Fibroblast of skin of abdomen (primary cell): ENCODE measurements at regions not wholly inside any gene's neighbourhood (a gene's known extent, or its start where the extent isn't known, plus 50 kb on each side); places are given as distances from the start of the nearest gene placed in this dataset.

Experiments used
- DNase-seq: peaks from one replicate; pipeline ENCODE4 v3.0.0-alpha.2; 2013

DNA sequence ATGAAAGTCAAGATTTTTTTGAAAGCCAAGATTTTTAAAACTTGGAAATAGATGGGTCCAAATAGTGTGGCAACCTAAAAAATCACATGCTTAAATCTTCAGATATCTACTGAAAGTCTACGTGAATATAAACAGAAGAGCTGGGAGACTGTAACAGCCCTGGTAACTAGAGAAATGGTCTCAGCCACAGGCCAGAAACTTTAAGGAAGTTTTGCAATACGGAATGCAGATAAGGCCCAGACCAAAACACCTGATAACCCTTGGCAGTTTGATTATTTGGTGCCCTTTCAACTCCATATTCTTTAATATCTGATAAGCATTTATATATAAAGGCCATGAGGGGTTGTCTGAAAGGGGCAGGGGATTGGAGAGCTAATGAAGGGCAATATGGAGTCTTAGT, 537.3 kb upstream of the TGFBR2 start:
- no peak for DNase-seq

- DNase-seq, result no peak
These were observed 533.4 kb upstream of the TGFBR2 start for GRCh38 chr3:30073040-30073439.

GRCh38 chr3:30073622-30074021, 532.8 kb upstream of the TGFBR2 start:
- no peak for DNase-seq

GRCh38 chr3:30075514-30075913, 530.9 kb upstream of the TGFBR2 start:
- DNase-seq, result no peak

GRCh38 chr3:30076899-30077298, 529.5 kb upstream of the TGFBR2 start:
- no peak for DNase-seq

- DNase-seq, result no peak
These were observed 528.7 kb upstream of the TGFBR2 start for GRCh38 chr3:30077746-30078145.

DNA sequence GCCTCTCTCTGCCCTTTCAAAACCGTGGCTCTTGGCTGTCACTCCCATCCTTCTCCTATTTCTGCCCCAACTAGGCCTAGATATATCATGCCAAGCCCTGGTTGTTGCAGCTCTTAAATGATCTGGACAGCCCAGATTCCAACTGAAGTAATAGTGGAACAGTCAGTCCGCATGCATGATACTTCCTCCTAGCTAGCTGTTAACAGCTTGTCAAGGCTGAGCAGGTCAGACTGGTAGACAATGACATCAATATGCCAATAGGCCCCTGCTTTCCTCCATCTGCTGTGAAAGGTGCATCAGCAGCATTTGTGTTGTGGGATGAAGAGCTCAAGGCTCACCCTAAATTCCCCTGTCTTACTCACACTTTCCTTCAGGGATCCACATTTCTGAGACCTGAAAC, 527.7 kb upstream of the TGFBR2 start:
- DNase-seq, result no peak

DNA sequence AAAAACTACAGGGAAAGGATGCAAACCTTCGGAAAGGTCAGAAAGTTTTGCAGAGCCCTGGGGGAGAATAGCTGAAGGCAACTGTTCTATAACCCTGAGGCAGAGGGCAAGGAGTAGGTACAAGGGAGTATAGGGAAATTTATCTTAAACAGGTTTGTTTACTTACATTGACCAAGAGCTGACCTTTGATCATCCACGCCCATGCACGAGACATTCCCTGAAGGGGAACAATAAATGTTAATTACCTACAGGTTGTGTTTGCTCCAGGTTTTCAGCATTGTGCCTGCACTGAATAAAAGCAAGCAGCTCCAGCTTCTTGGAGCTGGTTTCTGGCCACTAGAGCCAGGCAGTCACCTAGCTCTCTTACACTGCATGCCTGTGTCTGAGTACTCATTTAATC, 524.5 kb upstream of the TGFBR2 start:
- no peak for DNase-seq

DNA sequence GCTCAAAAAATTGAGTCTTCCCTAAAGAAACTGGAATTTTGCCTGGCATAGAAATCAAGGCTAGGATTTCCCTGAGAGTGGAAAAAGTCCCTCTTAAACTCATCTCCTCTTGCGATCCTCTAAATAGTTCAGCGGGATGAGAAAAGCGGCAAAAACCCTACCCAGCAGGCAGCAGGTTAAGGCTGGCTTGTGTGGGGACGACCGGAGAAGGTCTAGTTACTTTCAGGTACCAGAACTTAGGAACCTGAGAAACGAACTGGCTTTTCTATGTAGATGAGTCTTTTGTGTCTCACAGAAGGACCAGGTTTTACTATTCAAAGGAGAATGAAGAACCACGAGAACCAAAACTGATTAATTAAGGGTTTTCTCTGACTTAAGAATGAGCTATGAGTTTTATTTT, 523.7 kb upstream of the TGFBR2 start:
- DNase-seq, result no peak

DNA sequence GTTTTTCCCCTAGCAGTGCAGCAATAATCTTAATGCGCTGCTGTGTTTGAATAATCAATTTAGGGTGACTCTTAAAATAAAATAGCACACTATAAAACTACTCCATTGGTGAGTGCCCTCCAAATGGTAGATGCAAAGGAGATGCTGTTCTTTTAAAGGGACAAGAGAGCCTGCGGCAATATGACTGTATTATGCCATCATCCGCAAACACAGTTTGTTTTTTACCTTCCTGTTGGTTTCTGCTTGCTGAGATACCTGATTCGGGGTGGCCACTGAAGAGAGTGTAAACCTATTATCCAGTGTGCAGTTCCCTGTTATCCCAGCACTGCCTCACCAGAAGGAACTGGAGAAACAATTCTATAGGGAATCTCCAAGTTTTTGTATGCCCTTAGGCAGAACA, 523.1 kb upstream of the TGFBR2 start:
- no peak for DNase-seq

GRCh38 chr3:30084316-30084715, 522.1 kb upstream of the TGFBR2 start:
- DNase-seq, result no peak

GRCh38 chr3:30084971-30085403, 521.4 kb upstream of the TGFBR2 start:
- DNase-seq, result no peak

DNA sequence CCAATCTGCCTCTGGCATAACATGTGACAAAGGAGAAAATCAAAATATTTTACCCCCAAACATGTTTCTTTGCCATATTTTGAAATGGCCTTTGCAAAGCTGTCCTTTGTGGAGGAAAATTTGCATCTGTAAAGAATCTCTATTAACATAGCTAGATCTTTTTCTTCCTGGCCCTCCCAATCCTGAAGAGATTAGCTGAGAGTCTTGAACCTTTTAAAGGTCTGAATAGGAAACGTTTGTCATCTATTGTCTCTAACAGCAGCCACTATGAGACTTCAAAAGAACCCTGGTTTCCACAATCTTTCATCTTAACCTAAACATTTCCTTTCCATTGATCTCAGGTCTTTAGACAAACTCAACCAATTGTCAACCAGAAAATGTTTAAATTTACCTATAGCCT, 520.9 kb upstream of the TGFBR2 start:
- DNase-seq, result no peak

- no peak for DNase-seq
These were observed 514.7 kb upstream of the TGFBR2 start for GRCh38 chr3:30091686-30092085.

DNA sequence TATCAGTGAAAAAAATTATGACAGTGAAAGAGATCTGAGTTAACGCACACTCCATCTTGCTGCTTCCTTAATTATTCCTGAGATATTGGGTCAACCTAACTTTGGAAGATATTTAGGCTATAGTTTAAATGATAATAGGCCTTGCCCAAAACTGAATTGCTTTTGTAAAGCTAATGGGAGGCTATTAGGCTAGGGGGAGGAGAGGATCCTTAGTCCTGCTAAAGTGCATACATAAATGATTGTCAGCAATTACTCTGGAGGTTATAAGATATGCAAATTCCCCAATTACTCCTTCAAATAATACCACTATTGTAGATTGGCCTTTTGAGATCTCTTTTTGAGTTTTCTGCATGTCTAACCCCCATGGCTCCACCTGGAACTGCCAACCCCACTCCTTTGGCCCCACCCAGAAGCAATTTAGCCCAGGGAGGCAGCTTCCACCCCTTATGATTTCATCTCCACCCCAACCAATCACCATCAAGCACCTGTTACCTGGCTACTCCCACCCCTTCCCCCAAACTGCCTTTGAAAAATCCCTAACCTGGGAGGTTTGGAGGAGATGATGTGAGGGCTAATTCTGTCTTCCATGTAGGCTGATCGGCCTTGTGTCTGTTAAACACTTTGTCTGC, 509.3 kb upstream of the TGFBR2 start:
- no peak for DNase-seq

- DNase-seq, result peak; percentile 48
These were observed 508.2 kb upstream of the TGFBR2 start for GRCh38 chr3:30098243-30098642.

- DNase-seq, result peak; percentile 64
These were observed 507.5 kb upstream of the TGFBR2 start for GRCh38 chr3:30098653-30099455.

- no peak for DNase-seq
These were observed 504.0 kb upstream of the TGFBR2 start for GRCh38 chr3:30102356-30102755.

DNA sequence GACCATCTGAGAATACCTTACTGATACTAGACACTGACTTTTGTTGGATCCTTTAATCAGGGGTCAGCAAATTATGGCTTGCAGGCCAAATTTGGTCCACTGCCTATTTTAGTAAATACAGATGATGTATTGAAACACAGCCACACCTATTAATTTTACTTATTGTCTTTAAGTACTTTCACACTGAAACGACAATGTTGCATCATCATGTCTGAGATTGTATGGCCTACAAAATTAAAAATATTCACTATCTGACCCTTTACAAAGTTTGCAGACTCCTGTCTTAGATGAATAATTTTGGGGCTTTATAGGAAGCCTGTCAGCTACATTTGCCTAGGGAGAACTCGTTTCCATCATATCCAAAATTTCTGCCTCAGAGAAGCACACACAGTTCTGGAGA, 503.2 kb upstream of the TGFBR2 start:
- DNase-seq, result no peak

DNA sequence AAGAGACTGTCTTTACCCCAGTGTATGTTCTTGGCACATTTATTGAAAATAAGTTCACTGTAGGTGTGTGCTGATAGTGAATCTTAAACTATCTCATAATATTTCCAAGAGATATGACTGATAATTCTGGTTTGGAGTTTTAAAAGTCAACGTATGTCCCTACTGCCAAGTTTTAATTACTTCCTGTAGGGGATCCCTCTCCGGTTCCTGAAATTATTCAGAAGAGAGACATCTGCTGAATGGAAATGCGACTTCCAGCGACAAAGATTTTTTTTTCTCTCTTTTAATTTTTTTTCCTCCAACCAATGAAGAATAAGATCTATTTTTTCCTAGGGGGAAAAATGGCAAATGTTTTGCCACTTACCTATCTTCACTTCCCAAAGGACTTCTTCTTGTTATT, 498.9 kb upstream of the TGFBR2 start:
- DNase-seq, result no peak

DNA sequence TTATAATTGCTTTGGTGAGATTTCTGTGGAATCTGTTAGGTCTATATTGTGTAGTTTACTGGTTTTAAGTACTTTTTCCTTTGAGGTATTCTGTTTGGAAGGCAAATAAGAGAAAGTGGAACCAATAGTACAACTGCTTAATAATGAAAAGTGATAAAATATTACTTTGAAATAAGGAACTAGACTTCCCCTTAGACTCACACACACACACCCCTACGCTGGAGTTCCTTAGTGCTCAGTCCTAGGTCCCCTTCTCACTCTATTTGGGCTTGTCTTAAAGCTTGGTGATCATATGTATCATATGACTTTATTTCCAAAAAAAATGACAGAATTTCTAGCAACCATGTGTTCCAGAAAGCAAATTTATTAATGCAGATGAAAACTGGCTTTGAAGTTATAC, 494.0 kb upstream of the TGFBR2 start:
- no peak for DNase-seq

GRCh38 chr3:30112902-30113484, 493.4 kb upstream of the TGFBR2 start:
- DNase-seq, result peak; percentile 54

DNA sequence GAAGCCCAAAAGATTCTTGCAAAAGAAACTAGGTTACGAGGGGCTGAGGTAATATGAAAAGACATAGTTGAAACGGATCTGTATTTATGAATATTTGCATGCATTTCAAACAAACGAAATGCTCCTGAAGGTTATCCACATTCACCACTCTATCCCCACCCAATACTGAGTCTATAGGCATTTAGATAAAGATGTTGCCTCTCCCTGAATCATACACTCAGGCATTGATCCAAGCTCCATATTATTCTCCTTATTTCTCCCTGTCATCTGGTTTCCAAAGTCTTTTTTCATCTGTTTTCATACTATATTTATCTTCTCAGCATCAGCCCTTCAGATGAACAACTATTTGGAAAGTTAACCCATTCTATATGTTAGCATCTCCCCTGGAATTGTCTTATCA, 492.5 kb upstream of the TGFBR2 start:
- peak; percentile 32 for DNase-seq

GRCh38 chr3:30114918-30115317, 491.5 kb upstream of the TGFBR2 start:
- no peak for DNase-seq
